Esophagus squamous epithelium (tissue), 4 donors: ENCODE measurements at regions not wholly inside any gene's neighbourhood (a gene's known extent, or its start where the extent isn't known, plus 50 kb on each side); places are given as distances from the start of the nearest gene placed in this dataset.

Experiments used
- CTCF ChIP-seq, 6 experiments: fragments of 450-650 bp in 4 of 6; fragments of 200-600 bp in 2 of 6; sonication (generic) in 2 of 6; IDR thresholded peaks; one replicate each; pipeline ENCODE4 v1.5.1; 2016 to 2019; ENCODE audit warnings: antibody characterized with exemption in 6 of 6, mild to moderate bottlenecking in 4 of 6, moderate library complexity in 4 of 6
- POLR2A ChIP-seq, 4 donors: fragments of 450-650 bp; IDR thresholded peaks; one replicate each; pipeline ENCODE4 v1.6.1; 2017; ENCODE audit warnings: antibody characterized with exemption in 4 of 4, mild to moderate bottlenecking in 4 of 4, moderate library complexity in 3 of 4

GRCh38 chr6:156715839-156716238 is 61.3 kb upstream of the ARID1B start:
- TF ChIP-seq CTCF (IDR thresholded peaks at IDR 0.05): no peak
- TF ChIP-seq POLR2A (IDR thresholded peaks at IDR 0.05): no peak
